ENCODE measurements at regions not wholly inside any gene's neighbourhood (a gene's known extent, or its start where the extent isn't known, plus 50 kb on each side); places are given as distances from the start of the nearest gene placed in this dataset.
"Not testable (repeated sequence)": the region's sequence is repeated elsewhere in the genome, so short reads cannot be mapped to it uniquely, and the experiment has no call there.

GRCh38 chr18:54433368-54433767, 75.7 kb downstream of the C18orf54 start:
- intact Hi-C loops (cut with DNase I), result no loop called here
- no peak for ATAC-seq (ENCODE audit: poor library complexity)

DNA sequence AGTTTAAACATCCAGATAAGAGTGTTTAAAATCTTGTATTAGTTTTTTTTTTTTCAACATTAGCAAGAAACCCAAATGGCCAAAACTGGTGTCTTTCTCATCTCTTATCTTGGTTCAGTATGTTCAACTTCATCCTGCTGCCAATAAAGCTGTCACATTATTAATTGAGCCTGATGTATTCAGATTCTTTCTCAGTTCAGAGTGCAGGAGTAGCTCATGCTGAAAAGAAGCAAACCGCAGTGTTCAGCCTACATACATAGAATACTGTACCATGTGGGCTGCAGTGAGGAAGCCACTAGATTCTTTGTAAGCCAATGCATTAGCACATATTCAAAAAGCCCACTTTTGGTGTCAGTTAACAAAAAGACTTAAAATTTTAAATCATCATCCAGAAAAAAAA, 76.2 kb downstream of the C18orf54 start:
- intact Hi-C loops (cut with DNase I), result no loop called here
- no peak for ATAC-seq (ENCODE audit: poor library complexity)

More at GRCh38 chr18:54433368-54433767, 75.7 kb downstream of the C18orf54 start:
- no peak for DNase-seq

GRCh38 chr18:54434453-54434852, 76.7 kb downstream of the C18orf54 start:
- ATAC-seq (ENCODE audit: poor library complexity), result no peak
- DNase-seq, result no peak
- intact Hi-C loops (cut with DNase I), result no loop called here

More for the DNA sequence above, 76.2 kb downstream of the C18orf54 start:
- no peak for DNase-seq

- intact Hi-C loops (cut with DNase I), result no loop called here
- ATAC-seq (ENCODE audit: poor library complexity) (no peak), DNase-seq (no peak)
Measured at GRCh38 chr18:54436501-54436900, 78.8 kb downstream of the C18orf54 start.

DNA sequence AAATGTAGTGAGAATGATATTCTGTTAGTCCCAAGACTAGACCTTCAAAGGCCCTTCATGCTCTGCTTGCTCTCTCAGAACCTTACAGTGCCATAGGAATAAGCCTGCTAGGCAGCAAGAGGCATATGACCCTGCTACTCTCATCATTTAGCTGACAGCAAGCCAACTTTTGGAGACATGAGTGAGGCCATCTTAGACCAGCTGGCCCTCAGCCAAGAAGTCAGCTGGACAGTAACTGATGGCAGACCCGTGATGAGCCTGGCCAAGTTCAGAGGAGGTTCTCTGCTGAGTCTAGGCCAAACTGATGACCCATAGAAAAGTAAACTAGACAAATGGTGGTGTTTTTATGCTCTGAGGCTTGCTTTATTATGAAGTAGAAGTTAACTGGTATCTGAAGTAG, 82.6 kb downstream of the C18orf54 start:
- ATAC-seq (ENCODE audit: poor library complexity), result no peak
- intact Hi-C loops (cut with DNase I), result loop anchor here (5.0 to 10.0 kb wide), 2 partner anchors 235 to 542 kb away; no protein-coding TSS in a partner anchor
- DNase-seq, result no peak

GRCh38 chr18:54444319-54444914, 86.7 kb downstream of the C18orf54 start:
- ATAC-seq (ENCODE audit: poor library complexity), result peak; percentile 69
- intact Hi-C loops (cut with DNase I), result loop anchor here (5.0 to 10.0 kb wide), 2 partner anchors 230 to 538 kb away; no protein-coding TSS in a partner anchor
- DNase-seq, result peak; percentile 38

GRCh38 chr18:54453996-54454395, 96.3 kb downstream of the C18orf54 start:
- no peak for ATAC-seq (ENCODE audit: poor library complexity)
- no peak for DNase-seq
- intact Hi-C loops (cut with DNase I), result no loop called here

GRCh38 chr18:54465502-54465901, 107.8 kb downstream of the C18orf54 start:
- intact Hi-C loops (cut with DNase I), result no loop called here
- DNase-seq (no peak), ATAC-seq (ENCODE audit: poor library complexity) (no peak)

GRCh38 chr18:54466248-54467005, 108.7 kb downstream of the C18orf54 start:
- no peak for DNase-seq
- ATAC-seq (ENCODE audit: poor library complexity), result no peak
- intact Hi-C loops (cut with DNase I), result no loop called here

DNA sequence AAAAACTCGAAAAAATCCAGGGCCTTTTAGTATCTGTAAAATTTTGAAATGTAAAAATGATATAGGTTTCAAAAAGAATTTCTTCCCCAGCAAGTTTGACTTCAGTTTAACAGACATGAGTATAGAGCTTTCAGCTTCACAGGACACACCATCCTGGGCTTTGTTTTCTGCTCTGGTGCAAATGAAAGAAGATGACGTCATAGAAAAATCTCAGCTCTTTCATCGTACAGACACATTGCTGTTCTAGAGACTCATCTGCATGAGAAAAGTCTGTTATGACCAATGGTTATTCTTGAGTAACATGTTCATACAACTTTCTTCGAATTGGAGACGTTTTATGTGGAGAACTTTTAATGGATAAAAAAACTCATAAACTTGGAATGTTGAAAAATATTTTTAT, 111.7 kb upstream of the DYNAP start:
- DNase-seq (no peak), ATAC-seq (ENCODE audit: poor library complexity) (no peak)
- intact Hi-C loops (cut with DNase I), result no loop called here

DNA sequence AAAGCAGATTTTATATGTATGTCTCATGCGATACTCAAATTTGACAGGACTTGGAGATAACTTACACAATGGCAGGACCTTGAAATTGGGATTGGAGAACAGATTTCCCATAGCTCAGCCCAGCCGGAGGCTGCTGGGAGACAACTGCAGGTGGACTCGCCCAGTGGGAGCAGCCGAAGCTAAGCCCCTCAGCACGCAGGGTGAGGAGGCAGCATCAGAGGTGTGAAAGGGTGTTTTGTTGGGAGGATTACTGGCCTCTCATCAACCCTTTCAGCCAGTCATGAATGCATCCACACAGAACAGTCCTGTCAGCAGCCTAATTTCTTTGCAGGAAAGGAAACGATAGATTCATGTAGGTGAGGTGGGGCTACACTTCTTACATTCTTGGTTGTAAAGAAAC, 110.4 kb upstream of the DYNAP start:
- ATAC-seq (ENCODE audit: poor library complexity), result no peak
- intact Hi-C loops (cut with DNase I), result no loop called here
- no peak for DNase-seq

- intact Hi-C loops (cut with DNase I); ATAC-seq (ENCODE audit: poor library complexity); DNase-seq: not testable (repeated sequence)
Measured at GRCh38 chr18:54502451-54502850, 88.6 kb upstream of the DYNAP start.

- DNase-seq, result no peak
Measured at GRCh38 chr18:54503131-54503894, 87.7 kb upstream of the DYNAP start.

DNA sequence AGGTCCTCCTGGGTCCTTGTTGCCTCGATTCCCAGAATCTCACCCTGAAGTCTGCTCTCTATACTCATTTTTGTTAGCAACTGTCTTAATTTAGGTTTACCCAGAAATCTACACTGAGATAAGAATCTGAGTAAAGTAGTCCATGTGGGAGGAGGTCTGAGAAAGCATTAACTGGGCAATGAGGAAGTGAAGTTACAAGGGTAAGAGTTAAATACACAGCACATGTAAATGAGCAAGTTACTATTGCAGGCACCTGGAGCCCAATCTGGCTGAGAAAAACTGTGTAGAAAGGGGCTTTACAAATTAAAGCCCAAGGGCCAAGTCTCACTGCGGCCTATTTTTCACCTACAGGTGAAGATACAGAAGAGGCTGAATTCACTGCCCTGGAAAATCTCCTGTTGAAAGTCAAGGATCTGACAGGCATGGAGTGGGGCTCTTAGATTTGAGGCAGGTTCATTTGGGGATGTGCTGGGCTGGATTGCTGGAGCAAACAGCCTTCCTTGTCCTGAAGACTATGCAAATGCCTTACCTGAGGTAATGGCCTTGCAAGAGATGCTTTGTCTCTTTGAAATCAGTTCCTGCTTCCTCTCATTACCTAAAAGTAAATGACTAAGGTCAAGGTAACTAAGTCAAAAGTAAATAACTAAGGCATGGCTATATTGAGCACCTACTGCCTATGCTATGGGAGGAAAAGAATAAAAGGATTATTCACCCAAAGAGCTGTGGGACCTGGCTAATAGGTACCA, 84.4 kb upstream of the DYNAP start:
- no peak for DNase-seq
- ATAC-seq (ENCODE audit: poor library complexity), result no peak
- intact Hi-C loops (cut with DNase I), result no loop called here

More at GRCh38 chr18:54503131-54503894, 87.7 kb upstream of the DYNAP start:
- intact Hi-C loops (cut with DNase I), result no loop called here
- ATAC-seq (ENCODE audit: poor library complexity), result no peak

DNA sequence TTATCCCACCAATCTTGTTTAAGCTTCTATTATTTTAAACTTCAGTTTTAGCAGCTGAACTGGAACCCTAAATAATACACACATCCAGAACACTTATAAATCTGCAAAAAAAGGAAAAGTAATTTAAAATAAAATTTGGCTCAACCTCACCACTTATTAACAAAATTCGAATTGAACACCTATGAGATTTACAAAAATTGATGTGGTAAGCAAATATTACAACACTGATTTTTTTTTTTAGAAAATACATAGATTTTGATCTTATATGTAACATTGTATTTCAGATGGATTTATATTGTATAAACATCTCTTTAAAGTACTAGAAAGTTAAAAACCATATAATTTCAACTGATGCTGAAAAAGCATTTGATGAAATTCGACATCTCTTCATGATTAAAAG, 81.3 kb upstream of the DYNAP start:
- ATAC-seq (ENCODE audit: poor library complexity) (no peak), DNase-seq (no peak)
- intact Hi-C loops (cut with DNase I), result no loop called here

DNA sequence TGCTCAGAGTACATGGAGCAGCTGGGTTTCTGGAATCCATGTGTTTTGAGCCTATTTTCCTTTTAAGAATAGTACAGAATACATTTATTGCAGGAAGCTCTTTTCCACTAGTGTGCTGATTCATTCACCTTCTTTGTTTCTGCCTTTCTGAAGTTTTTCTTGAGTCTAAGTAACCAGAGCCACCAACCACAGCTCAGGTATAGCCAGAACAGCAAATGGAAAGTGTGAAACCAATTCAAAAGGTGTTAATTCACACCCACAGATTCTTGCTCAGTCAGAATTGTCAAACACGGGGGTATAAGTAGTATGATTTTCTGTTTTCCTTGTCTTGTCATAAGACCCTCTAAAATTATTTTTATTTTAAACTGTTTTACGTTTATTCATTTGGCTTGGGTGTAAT, 75.9 kb upstream of the DYNAP start:
- DNase-seq (no peak), ATAC-seq (ENCODE audit: poor library complexity) (no peak)
- intact Hi-C loops (cut with DNase I), result no loop called here

DNA sequence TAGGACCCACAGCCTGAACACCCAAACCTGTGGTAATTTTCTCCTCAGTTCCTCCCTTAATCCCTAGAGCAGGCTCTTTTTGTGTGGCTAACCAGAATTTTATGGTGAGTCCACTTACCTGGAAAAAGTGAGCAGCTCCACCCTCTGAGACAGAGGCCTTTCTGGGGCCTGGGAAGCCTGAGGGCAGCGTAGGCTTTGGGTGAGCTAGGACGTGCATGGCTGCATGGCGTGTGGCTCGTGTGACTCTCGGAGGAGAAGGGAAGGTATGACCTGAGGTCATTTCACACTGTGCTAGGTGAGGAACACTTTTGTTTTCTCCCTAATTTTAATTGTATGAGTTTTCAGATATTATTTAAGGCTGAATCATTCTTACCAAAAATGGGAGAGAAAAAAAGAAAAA, 73.5 kb upstream of the DYNAP start:
- intact Hi-C loops (cut with DNase I), result no loop called here
- DNase-seq, result no peak
- no peak for ATAC-seq (ENCODE audit: poor library complexity)

- intact Hi-C loops (cut with DNase I), result no loop called here
- no peak for ATAC-seq (ENCODE audit: poor library complexity)
- no peak for DNase-seq
Measured at GRCh38 chr18:54521846-54522245, 69.2 kb upstream of the DYNAP start.

- DNase-seq, result no peak
- no peak for ATAC-seq (ENCODE audit: poor library complexity)
- intact Hi-C loops (cut with DNase I), result no loop called here
Measured at GRCh38 chr18:54528942-54529376, 62.1 kb upstream of the DYNAP start.

Measured in Right ventricle myocardium superior (tissue), 1 donor.